GM23338 (cell line): ENCODE measurements at regions not wholly inside any gene's neighbourhood (a gene's known extent, or its start where the extent isn't known, plus 50 kb on each side); places are given as distances from the start of the nearest gene placed in this dataset.

Source experiments
- ATAC-seq: fragments of 200-7000 bp; cut with Tn5 transposase; 3 replicates; pipeline ENCODE4 v1.9.1; 2020
- DNase-seq: peaks from one replicate; pipeline ENCODE4 v3.0.0-alpha.2; 2015; ENCODE audit warnings: low spot score
- H2AFZ ChIP-seq: fragments of 200-600 bp; sonication (generic); 2 replicates; pipeline ENCODE4 v1.8.0; 2016; ENCODE audit warnings: antibody characterized with exemption, mild to moderate bottlenecking, moderate library complexity
- H3F3A ChIP-seq: fragments of 200-600 bp; sonication (generic); replicated peaks from 2 replicates; pipeline ENCODE4 v1.8.0; 2017; ENCODE audit warnings: antibody characterized with exemption, mixed run types, low read depth
- H3K27ac ChIP-seq: fragments of 200-600 bp; sonication (generic); 2 replicates; pipeline ENCODE4 v1.6.1; 2016; ENCODE audit warnings: low read depth
- H3K27me3 ChIP-seq: fragments of 200-600 bp; sonication (generic); 2 replicates; pipeline ENCODE4 v1.8.0; 2016; ENCODE audit warnings: mild to moderate bottlenecking, mixed run types, moderate library complexity; ENCODE audit not compliant: insufficient read depth
- H3K36me3 ChIP-seq: fragments of 200-600 bp; sonication (generic); 2 replicates; pipeline ENCODE4 v1.8.0; 2016; ENCODE audit warnings: mild to moderate bottlenecking; ENCODE audit not compliant: insufficient read depth
- H3K4me1 ChIP-seq: fragments of 200-600 bp; sonication (generic); 2 replicates; pipeline ENCODE4 v1.8.0; 2016; ENCODE audit warnings: mild to moderate bottlenecking, moderate library complexity; ENCODE audit not compliant: insufficient read depth
- H3K4me2 ChIP-seq: fragments of 200-600 bp; sonication (generic); 2 replicates; pipeline ENCODE4 v1.7.1; 2017; ENCODE audit warnings: mixed run types
- H3K4me3 ChIP-seq: fragments of 200-600 bp; sonication (generic); 2 replicates; pipeline ENCODE4 v1.6.1; 2016; ENCODE audit warnings: mixed run types
- H3K79me2 ChIP-seq: fragments of 200-600 bp; sonication (generic); replicated peaks from 2 replicates; pipeline ENCODE4 v1.8.0; 2017; ENCODE audit warnings: mild to moderate bottlenecking; ENCODE audit not compliant: insufficient read depth
- H3K9me2 ChIP-seq: fragments of 200-600 bp; sonication (generic); 2 replicates; pipeline ENCODE4 v1.8.0; 2017; ENCODE audit not compliant: insufficient read depth
- H4K20me1 ChIP-seq: fragments of 200-600 bp; sonication (generic); replicated peaks from 2 replicates; pipeline ENCODE4 v1.8.0; 2017; ENCODE audit warnings: mild to moderate bottlenecking; ENCODE audit not compliant: insufficient read depth
- H3K27ac Mint-ChIP-seq: 2 replicates; pipeline ENCODE4 v1.8.0; 2020; ENCODE audit warnings: inconsistent platforms, mild to moderate bottlenecking, moderate library complexity, mixed read lengths
- H3K27me3 Mint-ChIP-seq: 3 replicates; pipeline ENCODE4 v1.8.0; 2022; ENCODE audit warnings: low read depth, mild to moderate bottlenecking, moderate library complexity, mixed read lengths, inconsistent platforms; ENCODE audit not compliant: insufficient read depth, poor library complexity
- H3K36me3 Mint-ChIP-seq: 3 replicates; pipeline ENCODE4 v1.8.0; 2021; ENCODE audit warnings: low read depth, mild to moderate bottlenecking, inconsistent platforms, moderate library complexity, mixed read lengths
- H3K4me1 Mint-ChIP-seq: 3 replicates; pipeline ENCODE4 v1.8.0; 2020; ENCODE audit warnings: mild to moderate bottlenecking, inconsistent platforms, mixed read lengths
- H3K4me3 Mint-ChIP-seq: 3 replicates; pipeline ENCODE4 v1.8.0; 2021; ENCODE audit warnings: moderate library complexity, mild to moderate bottlenecking, inconsistent platforms, mixed read lengths
- H3K9me3 Mint-ChIP-seq: 3 replicates; pipeline ENCODE4 v1.8.0; 2020; ENCODE audit warnings: moderate library complexity, mild to moderate bottlenecking, inconsistent platforms, mixed read lengths
- CTCF ChIP-seq, 2 experiments: fragments of 200-600 bp in 1 of 2; sonication (generic) in 1 of 2; conservative IDR thresholded peaks; 2 replicates each; pipeline versions ENCODE4 v1.5.1 to v1.6.1; 2016 to 2017; ENCODE audit warnings: antibody characterized with exemption in 2 of 2, low read depth in 2 of 2, mild to moderate bottlenecking in 2 of 2, moderate library complexity in 1 of 2
- EZH2 ChIP-seq: fragments of 200-600 bp; sonication (generic); IDR thresholded peaks from one replicate; pipeline ENCODE4 v1.8.0; 2017; ENCODE audit warnings: antibody characterized with exemption, mild to moderate bottlenecking, low read depth; ENCODE audit not compliant: unreplicated experiment
- JUNB ChIP-seq: IDR thresholded peaks from one replicate; pipeline ENCODE4 v1.6.1; 2016; ENCODE audit warnings: antibody characterized with exemption; ENCODE audit not compliant: unreplicated experiment
- NANOG ChIP-seq: IDR thresholded peaks from 2 replicates; pipeline ENCODE4 v1.6.1; 2016; ENCODE audit warnings: antibody characterized with exemption, borderline replicate concordance
- POLR2AphosphoS5 ChIP-seq: IDR thresholded peaks from 2 replicates; pipeline ENCODE4 v1.6.1; 2016; ENCODE audit warnings: antibody characterized with exemption, low read depth
- REST ChIP-seq: IDR thresholded peaks from one replicate; pipeline ENCODE4 v1.6.1; 2018; ENCODE audit warnings: antibody characterized with exemption; ENCODE audit not compliant: unreplicated experiment
- ZNF331 ChIP-seq: fragments of 250-450 bp; sonication (Bioruptor Pico); IDR thresholded peaks from 2 replicates; pipeline ENCODE4 v1.5.0; 2020; ENCODE audit warnings: low read depth, mild to moderate bottlenecking, moderate library complexity

DNA sequence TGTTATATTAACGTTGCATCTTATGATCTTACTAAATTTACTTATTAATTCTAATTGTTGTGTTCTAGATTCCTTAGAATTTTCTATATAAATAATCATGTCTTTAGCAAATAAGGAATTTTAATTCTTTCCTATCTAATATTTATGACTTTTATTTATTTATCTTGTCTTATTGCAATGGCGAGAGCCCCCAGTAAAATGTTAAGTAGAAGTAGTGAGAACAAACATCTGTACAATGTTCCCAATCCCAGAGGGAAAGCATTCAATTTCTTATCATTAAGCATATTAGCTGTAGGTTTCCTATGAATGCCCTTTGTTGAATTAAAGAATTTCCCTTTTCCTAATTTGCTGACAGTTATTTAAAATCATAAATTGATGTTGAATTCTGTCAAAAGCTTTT lies 203.7 kb upstream of the OTX2 start:
- H3K36me3 ChIP-seq, result peaks cover 19% of the 10 kb centered on the region
- Mint-ChIP-seq H3K4me3 (no peak overlapping the region), H3K36me3 (peaks cover 27% of the 10 kb centered on the region), H3K27me3 (peaks cover 2% of the 10 kb centered on the region), H3K9me3 (peaks cover 41% of the 10 kb centered on the region), H3K4me1 (peaks cover 12% of the 10 kb centered on the region), H3K27ac (no peak overlapping the region)
- H3K4me3 ChIP-seq, result no peak overlapping the region
- no peak for ATAC-seq
- H3F3A ChIP-seq, result no peaks in the 10 kb centered on the region
- no peak overlapping the region for H3K27ac ChIP-seq
- no peak for DNase-seq
- H3K79me2 ChIP-seq, result no peaks in the 10 kb centered on the region
- TF ChIP-seq JUNB (no peak), EZH2 (no peak), REST (no peak), NANOG (no peak), ZNF331 (CRISPR knock-in tag) (0 out of 2 replicates have a peak, but pooled peaks have one; percentile 37)
- no peak overlapping the region for H3K4me2 ChIP-seq
- peaks cover 4% of the 10 kb centered on the region for H3K4me1 ChIP-seq
- no peaks in the 10 kb centered on the region for H4K20me1 ChIP-seq
- no peak overlapping the region for H2AFZ ChIP-seq
- no peaks in the 10 kb centered on the region for H3K9me2 ChIP-seq
- H3K27me3 ChIP-seq, result no peaks in the 10 kb centered on the region

DNA sequence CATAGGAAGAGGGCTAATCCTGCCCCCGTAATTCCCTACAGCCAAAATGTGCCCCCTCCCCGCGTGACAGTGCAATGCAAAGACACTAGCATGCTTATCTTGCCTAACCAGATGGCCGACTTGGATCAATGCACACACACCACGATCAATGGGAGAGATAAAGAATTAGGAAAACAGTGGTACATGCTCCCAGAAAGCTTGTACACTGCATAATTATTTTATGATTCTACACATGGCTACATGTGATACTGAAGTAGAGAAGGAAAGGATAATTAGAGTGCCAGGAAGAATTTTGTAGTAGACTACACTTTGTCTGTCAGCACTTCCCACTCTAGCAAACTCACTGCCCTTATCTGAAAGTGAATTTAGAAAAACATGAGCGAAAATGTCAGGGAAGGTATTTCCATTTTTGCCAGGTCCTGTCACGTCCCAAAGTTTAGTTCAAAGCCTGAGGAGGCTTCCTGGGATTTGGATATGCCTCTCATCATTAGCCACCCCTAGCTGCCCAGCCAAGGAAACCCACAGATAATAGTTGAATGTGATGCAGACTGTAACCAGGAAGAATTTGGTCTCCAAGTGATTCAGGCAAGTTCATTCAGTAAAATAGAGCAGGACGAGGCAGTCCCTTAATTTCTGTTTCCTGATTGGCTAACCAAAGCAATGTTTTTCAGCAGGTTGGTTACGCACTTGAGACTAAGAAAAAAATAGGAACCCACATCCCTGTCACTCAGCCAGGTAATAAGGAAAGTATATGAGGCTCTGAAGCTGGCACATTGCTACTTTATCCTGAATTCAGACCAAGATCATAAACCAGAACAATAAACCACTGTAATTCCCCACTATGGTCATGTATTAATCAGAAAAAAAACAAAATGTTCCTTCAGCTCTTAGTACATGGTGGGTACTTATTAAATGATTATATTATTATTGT lies 199.6 kb upstream of the OTX2 start:
- Mint-ChIP-seq H3K36me3 (peaks cover 25% of the 10 kb centered on the region), H3K4me3 (no peak overlapping the region), H3K27me3 (peaks cover 2% of the 10 kb centered on the region), H3K27ac (no peak overlapping the region), H3K4me1 (peaks cover 30% of the 10 kb centered on the region), H3K9me3 (peaks cover 37% of the 10 kb centered on the region)
- no peaks in the 10 kb centered on the region for H3K79me2 ChIP-seq
- no peak overlapping the region for H3K4me2 ChIP-seq
- H3K4me1 ChIP-seq, result peaks cover 18% of the 10 kb centered on the region
- no peaks in the 10 kb centered on the region for H3K27me3 ChIP-seq
- no peak overlapping the region for H3K27ac ChIP-seq
- H3K36me3 ChIP-seq, result peaks cover 19% of the 10 kb centered on the region
- no peaks in the 10 kb centered on the region for H3K9me2 ChIP-seq
- H2AFZ ChIP-seq, result no peak overlapping the region
- TF ChIP-seq CTCF (conservative IDR thresholded peaks at IDR 0.05; ENCODE audit: low read depth in 2 of 2) (no peak), POLR2AphosphoS5 (no peak), NANOG (no peak), REST (no peak)
- DNase-seq (peak; percentile 10), ATAC-seq (peak; percentile 46; the same call in 2 of the 3 replicates)
- H3K4me3 ChIP-seq, result no peak overlapping the region
- no peaks in the 10 kb centered on the region for H4K20me1 ChIP-seq
- H3F3A ChIP-seq, result no peaks in the 10 kb centered on the region
